ENCODE measurements at regions not wholly inside any gene's neighbourhood (a gene's known extent, or its start where the extent isn't known, plus 50 kb on each side); places are given as distances from the start of the nearest gene placed in this dataset.

DNA sequence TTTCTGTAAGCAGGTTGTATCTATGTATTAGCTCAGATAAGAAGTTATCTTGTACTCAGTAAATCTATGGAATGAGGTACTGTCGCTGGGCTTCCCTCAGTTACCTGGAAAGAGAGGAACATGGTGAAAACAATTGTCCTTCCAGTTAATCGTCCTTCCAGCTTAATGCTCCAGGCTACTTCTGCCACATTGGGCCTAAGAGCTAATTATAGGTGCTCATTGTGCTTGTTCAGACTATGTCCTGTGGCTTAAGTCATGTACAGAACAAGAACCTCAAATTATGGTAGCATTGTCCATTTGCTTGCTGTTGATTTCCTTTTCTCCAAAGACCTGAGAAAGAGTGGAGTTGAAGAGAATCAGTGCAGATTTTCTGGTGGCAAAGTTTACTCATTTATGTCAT lies 86.1 kb upstream of the MBL2 start:
- intact Hi-C loops (cut with DNase I), result no loop called here
- 67 to 75% methylated on average over 2 of the region's 2 CpGs for WGBS, 2 donors
- no peak for DNase-seq

GRCh38 chr10:52855546-52856325 lies 83.2 kb upstream of the MBL2 start:
- no peaks in the 10 kb centered on the region for H3K27me3 ChIP-seq
- no peak for DNase-seq
- H3K9me3 ChIP-seq, result no peaks in the 10 kb centered on the region
- no peak for TF ChIP-seq POLR2A (IDR thresholded peaks at IDR 0.05)
- no peak for TF ChIP-seq CTCF (IDR thresholded peaks at IDR 0.05)
- intact Hi-C loops (cut with DNase I), result no loop called here
- WGBS, 2 donors, result 29 to 56% methylated on average over 1 of the region's 1 CpG
- H3K36me3 ChIP-seq, result no peaks in the 10 kb centered on the region
- H3K27ac ChIP-seq, result no peak overlapping the region
- H3K4me3 ChIP-seq, result no peak overlapping the region
- no peaks in the 10 kb centered on the region for H3K4me1 ChIP-seq

More for the DNA sequence above, 86.1 kb upstream of the MBL2 start:
- no peak for TF ChIP-seq POLR2A (IDR thresholded peaks at IDR 0.05)
- TF ChIP-seq CTCF (IDR thresholded peaks at IDR 0.05), result no peak
- Histone ChIP-seq H3K9me3 (no peaks in the 10 kb centered on the region), H3K27ac (no peak overlapping the region), H3K27me3 (no peaks in the 10 kb centered on the region), H3K4me3 (no peak overlapping the region), H3K4me1 (peaks cover 0 to 1% (median 0%) of the 10 kb centered on the region in 3 donors), H3K36me3 (no peaks in the 10 kb centered on the region)

DNA sequence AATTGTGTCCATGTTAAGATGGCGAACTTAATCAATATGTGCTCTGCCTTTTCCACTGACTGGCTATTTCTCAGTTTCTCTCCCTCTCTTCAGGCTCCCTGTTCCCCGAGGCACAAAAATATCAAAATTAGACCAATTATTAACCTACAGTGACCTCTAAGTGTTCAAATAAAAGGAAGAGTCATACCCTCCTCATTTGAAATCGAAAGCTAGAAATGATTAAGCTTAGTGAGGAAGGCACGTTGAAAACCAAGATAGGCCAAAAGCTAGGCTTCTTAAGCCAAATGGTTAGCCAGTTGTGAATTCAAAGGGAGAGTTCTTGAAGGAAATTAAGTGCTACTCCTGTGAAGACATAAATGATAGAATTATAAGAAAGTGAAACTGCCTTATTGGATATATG lies 81.1 kb upstream of the MBL2 start:
- 76 to 93% methylated on average over 4 of the region's 4 CpGs for WGBS, 2 donors
- Histone ChIP-seq H3K9me3 (no peaks in the 10 kb centered on the region), H3K27me3 (no peaks in the 10 kb centered on the region), H3K27ac (no peak overlapping the region), H3K4me1 (no peaks in the 10 kb centered on the region), H3K4me3 (no peak overlapping the region), H3K36me3 (no peaks in the 10 kb centered on the region)
- intact Hi-C loops (cut with DNase I), result no loop called here
- no peak for DNase-seq
- no peak for TF ChIP-seq CTCF (IDR thresholded peaks at IDR 0.05)
- no peak for TF ChIP-seq POLR2A (IDR thresholded peaks at IDR 0.05)

DNA sequence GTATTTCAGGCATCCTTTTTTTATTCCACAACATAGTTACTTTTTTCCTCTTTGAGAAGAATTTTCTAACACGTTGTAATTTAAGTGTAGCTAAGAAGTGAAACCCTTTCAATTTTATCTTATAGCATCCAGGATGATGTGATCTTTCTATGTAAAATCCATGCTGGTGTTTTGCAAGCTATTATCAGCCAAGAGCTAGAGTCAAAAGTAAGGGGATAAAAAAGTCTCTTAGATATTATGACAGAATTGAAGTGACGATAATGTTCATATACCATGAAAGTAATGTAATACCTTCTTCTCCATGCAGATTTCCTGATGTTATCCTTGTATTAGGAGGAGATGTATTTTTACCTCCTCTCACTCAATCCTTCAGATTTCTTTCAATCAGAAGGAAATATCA lies 64.2 kb upstream of the MBL2 start:
- Histone ChIP-seq H3K4me1 (no peaks in the 10 kb centered on the region), H3K27ac (no peak overlapping the region), H3K36me3 (no peaks in the 10 kb centered on the region), H3K9me3 (no peaks in the 10 kb centered on the region), H3K27me3 (no peaks in the 10 kb centered on the region), H3K4me3 (no peak overlapping the region)
- TF ChIP-seq CTCF (IDR thresholded peaks at IDR 0.05) (no peak), POLR2A (IDR thresholded peaks at IDR 0.05) (no peak)
- DNase-seq, result no peak
- WGBS, 2 donors, result 83 to 88% methylated on average over 2 of the region's 2 CpGs
- intact Hi-C loops (cut with DNase I), result no loop called here

Small RNA genes lying in the stretch of these regions (small RNA-seq; reads per million reads assigned to genes)
- gene RF00019 (0 reads per million in 4 donors), gene RNA5SP318 (0 reads per million in 4 donors), gene SNRPEP8 (0 reads per million in 4 donors)

Data from esophagus squamous epithelium (tissue), 5 donors.